ENCODE measurements at regions not wholly inside any gene's neighbourhood (a gene's known extent, or its start where the extent isn't known, plus 50 kb on each side); places are given as distances from the start of the nearest gene placed in this dataset.

DNA sequence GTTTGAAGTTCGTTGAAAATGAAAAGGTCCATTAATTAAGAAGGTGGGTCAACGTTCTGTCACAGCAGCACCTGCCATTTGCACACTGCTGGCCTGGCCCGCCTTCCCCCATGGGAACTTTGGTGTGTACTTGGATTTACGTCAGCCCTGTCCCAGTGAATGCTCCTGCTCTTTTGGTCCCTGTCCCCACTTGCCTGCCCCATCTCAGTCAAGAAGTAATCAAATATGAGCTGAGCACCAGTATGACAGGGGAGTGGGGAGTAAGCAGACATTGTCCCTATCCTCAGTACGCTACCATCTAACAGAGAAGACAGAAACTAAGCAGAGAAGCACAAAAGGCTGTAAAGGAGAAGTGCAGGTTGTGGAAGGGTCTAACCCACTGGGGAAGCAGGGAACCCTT, 65.1 kb downstream of the SLC4A3 start:
- DNase-seq, result no peak

DNA sequence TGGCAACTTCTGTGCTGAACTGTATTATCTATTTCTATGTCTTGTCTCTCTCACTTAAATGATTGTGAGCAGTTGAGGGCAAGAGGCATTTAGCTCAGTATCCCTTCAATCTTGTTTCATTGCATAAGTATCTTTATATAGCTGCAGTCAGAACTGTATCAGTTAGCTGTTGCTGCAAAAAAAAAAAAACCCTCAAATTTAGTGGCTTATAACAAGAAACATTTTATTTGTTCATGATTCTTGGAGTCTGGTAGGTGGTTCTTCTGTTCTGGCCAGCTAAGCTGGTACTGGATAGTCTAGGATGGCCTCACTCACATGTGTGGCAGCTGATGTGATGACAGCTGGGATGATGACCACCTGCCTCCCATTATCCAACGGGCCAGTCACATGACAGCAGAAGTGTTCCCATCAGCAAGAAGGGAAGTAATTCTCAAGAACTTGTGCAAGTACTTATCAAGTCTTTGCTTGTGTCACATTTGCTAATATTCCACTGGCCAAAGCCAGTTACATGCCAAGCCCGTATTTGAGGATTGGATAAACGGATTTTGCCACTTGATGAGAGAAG, 67.8 kb downstream of the SLC4A3 start:
- no peak for DNase-seq

- no peak for DNase-seq
Observed at GRCh38 chr2:219697811-219698747, 70.6 kb downstream of the SLC4A3 start.

- DNase-seq, result no peak
Observed at GRCh38 chr2:219698748-219699439, 71.5 kb downstream of the SLC4A3 start.

GRCh38 chr2:219699440-219699821, 72.0 kb downstream of the SLC4A3 start:
- DNase-seq, result no peak

GRCh38 chr2:219701847-219702634, 74.6 kb downstream of the SLC4A3 start:
- no peak for DNase-seq

DNA sequence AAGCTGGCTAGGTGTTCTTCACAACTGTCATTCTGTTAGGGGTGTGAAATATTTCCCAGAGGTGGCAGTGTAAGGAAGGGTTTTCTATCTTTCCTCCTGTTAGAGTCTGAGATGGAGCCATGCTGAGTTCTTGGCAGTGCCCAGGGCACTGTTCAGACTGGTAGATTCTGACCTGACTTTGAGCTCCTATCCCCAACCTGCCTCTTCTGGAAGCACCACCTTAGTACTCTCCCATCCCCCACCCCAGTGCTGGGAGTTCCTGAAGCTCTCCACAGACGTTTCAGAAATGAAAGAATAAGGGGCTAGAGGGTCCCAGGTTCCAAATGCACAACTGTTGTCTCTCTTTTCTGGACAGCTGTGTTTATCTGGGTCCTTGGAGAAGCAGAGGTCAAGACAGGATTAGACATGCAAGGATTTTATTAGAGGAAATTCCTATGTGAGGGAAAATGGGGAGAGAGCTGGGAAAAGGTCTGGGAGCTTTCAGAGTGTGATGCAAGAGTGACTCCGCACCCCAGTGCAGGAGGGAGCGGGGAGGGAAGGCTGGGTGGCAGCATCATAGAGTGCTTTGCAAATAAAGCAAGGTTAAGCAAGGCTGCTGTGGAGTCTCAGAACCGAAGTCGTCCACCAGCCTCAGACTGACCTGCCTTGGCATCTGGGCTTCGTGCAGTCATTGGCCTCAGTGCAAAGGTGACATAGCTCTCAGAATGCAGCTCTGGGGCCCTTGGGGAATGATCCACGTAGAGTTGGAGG, 75.5 kb downstream of the SLC4A3 start:
- no peak for DNase-seq

GRCh38 chr2:219704878-219705277, 77.4 kb downstream of the SLC4A3 start:
- no peak for DNase-seq

DNA sequence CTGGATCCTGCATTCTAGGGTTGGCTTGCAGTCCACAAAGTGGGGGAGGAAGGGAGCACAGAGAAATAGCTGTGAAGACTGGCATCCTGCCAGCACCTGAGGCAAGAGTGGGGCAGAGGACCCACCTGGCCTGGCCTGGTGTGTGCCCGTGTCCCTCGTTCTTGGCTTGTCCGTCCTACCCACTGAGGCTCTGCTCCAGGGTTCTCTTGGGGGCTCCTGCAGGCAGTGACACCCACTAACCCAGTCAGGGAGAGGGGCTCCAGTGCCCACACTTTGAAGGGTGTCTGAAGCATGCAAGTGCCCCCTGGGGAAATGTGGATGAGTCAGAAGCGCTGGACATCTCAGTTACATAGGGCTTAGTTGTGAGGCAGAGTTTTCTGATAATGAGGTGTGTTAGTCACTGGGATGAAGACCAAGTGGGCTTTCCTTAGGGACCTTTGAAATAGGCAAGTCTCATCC, 79.4 kb downstream of the SLC4A3 start:
- no peak for DNase-seq

- no peak for DNase-seq
Observed at GRCh38 chr2:219707496-219708285, 80.3 kb downstream of the SLC4A3 start.

- DNase-seq, result no peak
Observed at GRCh38 chr2:219709331-219709761, 81.9 kb downstream of the SLC4A3 start.

GRCh38 chr2:219713110-219713509, 85.7 kb downstream of the SLC4A3 start:
- DNase-seq, result no peak

- no peak for DNase-seq
Observed at GRCh38 chr2:219714681-219715400, 87.4 kb downstream of the SLC4A3 start.

DNA sequence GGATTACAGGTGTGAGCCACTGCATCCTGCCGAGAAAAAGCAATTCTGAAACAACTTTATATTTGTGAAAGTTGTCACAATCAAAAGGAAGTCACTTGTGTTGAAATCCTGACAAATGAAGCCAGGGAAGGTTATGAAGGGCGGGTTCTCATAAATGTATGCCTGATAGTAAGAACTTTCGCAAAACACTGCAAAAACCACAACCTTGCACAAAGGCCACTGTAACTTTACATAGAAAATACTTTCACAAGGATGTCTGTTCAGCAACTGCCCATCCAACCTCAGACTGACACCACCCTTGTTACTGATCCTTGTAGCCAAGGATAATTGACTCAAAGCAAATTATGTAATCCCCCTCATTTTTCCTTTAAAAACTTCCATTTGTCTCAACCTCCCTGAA, 90.6 kb downstream of the SLC4A3 start:
- DNase-seq, result no peak

- DNase-seq, result no peak
Observed at GRCh38 chr2:219719521-219719920, 92.1 kb downstream of the SLC4A3 start.

DNA sequence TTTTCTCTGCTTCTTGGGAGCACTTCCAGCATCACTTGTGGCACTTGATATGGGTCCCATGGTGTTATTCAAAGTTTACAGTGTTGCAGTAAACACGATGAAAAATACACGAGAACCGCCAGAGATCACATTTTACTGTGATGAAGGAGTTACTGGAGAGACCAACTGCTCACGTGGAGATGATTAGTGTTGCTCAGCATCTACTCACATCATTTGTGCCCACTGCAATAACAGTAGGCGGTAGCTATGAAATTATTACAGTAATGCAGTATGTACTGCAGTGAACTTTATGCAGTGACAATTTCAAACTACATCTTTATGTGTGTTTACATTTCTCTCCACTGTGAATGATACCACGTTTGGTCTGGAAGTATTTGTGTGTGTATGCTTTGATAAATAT, 93.5 kb downstream of the SLC4A3 start:
- no peak for DNase-seq

- DNase-seq, result no peak
Observed at GRCh38 chr2:219722276-219722879, 94.9 kb downstream of the SLC4A3 start.

- no peak for DNase-seq
Observed at GRCh38 chr2:219723311-219723710, 95.9 kb downstream of the SLC4A3 start.

DNA sequence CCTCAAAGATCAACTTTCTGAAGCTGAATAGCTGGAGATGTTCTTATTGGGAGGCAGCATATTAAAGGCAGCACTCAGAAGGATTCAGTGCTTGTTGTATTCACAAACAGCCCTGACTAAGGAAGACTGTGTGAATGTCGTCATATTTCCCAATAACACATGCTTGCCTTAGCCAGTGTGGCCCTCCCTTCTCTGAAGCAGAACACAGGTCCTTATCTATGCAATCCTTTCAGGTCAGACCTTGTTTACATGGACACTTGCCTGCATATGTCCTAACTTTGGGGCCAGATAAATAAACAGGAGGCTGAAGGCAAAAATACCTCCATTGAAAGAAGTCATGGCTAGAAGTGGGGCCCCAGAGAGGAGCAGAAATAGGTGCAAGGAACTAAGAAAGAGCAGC, 97.2 kb downstream of the SLC4A3 start:
- DNase-seq, result no peak

- no peak for DNase-seq
Observed at GRCh38 chr2:219726916-219727315, 99.5 kb downstream of the SLC4A3 start.

All from stimulated activated CD4-positive, alpha-beta T cell treated with anti-CD3 and anti-CD28 coated beads, Interleukin-12 subunit alpha, Interleukin-12 subunit beta, amount 100 ng/mL, for 4 hours (primary cell).